GM13977 (cell line): ENCODE measurements at regions not wholly inside any gene's neighbourhood (a gene's known extent, or its start where the extent isn't known, plus 50 kb on each side); places are given as distances from the start of the nearest gene placed in this dataset.

ENCODE experiments used
- DNase-seq: peaks from one replicate; pipeline ENCODE4 v3.0.0; 2012; ENCODE audit warnings: low spot score
- CTCF ChIP-seq: IDR thresholded peaks from 2 replicates; pipeline ENCODE4 v1.5.1; 2012; ENCODE audit warnings: mild to moderate bottlenecking, control low read depth; ENCODE audit not compliant: insufficient read depth; ENCODE audit errors: extremely low read depth, missing control alignments
- in situ Hi-C: fragments of 300-500 bp; cut with MboI; formaldehyde crosslinking; loops from one replicate; pipeline ENCODE4 v1.12.0; 2022; ENCODE audit warnings: low sequenced_read_pairs, low pct_unique_long_range_greater_than_20kb, mixed read lengths, inconsistent platforms; ENCODE audit not compliant: unreplicated experiment

GRCh38 chr3:72213296-72214065 is 428.5 kb upstream of the PROK2 start:
- in situ Hi-C loops: no loop called here
- no peak for TF ChIP-seq CTCF
- DNase-seq: no peak

- DNase-seq: no peak
- TF ChIP-seq CTCF: no peak
- in situ Hi-C loops: no loop called here
Measured at GRCh38 chr3:72212396-72212795, 427.4 kb upstream of the PROK2 start.

GRCh38 chr3:72210261-72210660 is 425.3 kb upstream of the PROK2 start:
- no peak for DNase-seq
- in situ Hi-C loops: no loop called here
- no peak for TF ChIP-seq CTCF

GRCh38 chr3:72205297-72205826 is 420.4 kb upstream of the PROK2 start:
- in situ Hi-C loops: no loop called here
- no peak for DNase-seq

DNA sequence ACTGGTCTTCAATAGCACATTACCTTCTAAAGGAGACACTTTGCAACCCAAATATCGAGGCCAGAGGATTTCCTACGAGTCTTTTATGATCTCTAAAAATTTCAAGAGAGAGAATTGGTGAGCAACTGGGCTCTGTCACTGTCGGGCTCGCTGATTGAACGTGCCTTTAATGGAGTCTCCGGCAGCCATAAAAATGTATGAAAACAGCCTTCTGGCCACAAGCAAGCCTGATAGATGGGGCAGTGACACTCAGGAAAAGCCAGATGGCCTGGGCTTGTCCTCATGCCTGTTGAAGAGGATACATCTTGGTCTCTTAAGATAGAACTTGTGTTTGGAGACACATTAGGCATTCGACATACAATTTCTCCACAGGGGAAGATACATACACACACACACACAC is 419.5 kb upstream of the PROK2 start:
- no peak for TF ChIP-seq CTCF
- in situ Hi-C loops: no loop called here
- DNase-seq: no peak

More at GRCh38 chr3:72205297-72205826, 420.4 kb upstream of the PROK2 start:
- TF ChIP-seq CTCF: no peak

- in situ Hi-C loops: no loop called here
- no peak for DNase-seq
- no peak for TF ChIP-seq CTCF
Measured at GRCh38 chr3:72203613-72204349, 418.8 kb upstream of the PROK2 start.
